Effector memory CD4-positive, alpha-beta T cell (primary cell): ENCODE measurements at regions not wholly inside any gene's neighbourhood (a gene's known extent, or its start where the extent isn't known, plus 50 kb on each side); places are given as distances from the start of the nearest gene placed in this dataset.
"Not testable (repeated sequence)": the region's sequence is repeated elsewhere in the genome, so short reads cannot be mapped to it uniquely, and the experiment has no call there.

Experiments used
- DNase-seq, 3 donors: peaks; one replicate each; pipeline ENCODE4 v3.0.0-alpha.2; 2020
- H3K27ac ChIP-seq: 2 replicates; pipeline ENCODE4 v1.7.0; 2013; ENCODE audit warnings: mild to moderate bottlenecking, low read length, moderate library complexity; ENCODE audit not compliant: insufficient read depth, poor library complexity, severe bottlenecking
- H3K27me3 ChIP-seq: replicated peaks from 2 replicates; pipeline ENCODE4 v1.7.0; 2013; ENCODE audit warnings: mild to moderate bottlenecking, low read length; ENCODE audit not compliant: insufficient read depth, control insufficient read depth, poor library complexity, severe bottlenecking
- H3K36me3 ChIP-seq: 2 replicates; pipeline ENCODE4 v1.7.0; 2013; ENCODE audit warnings: mild to moderate bottlenecking, low read length, moderate library complexity; ENCODE audit not compliant: control insufficient read depth, insufficient read depth
- H3K4me1 ChIP-seq: 2 replicates; pipeline ENCODE4 v1.7.0; 2013; ENCODE audit warnings: low read length, mild to moderate bottlenecking; ENCODE audit not compliant: control insufficient read depth, insufficient read depth, poor library complexity, severe bottlenecking
- H3K4me3 ChIP-seq: 2 replicates; pipeline ENCODE4 v1.7.0; 2013; ENCODE audit warnings: low read length, low read depth, mild to moderate bottlenecking; ENCODE audit not compliant: insufficient read depth, poor library complexity, severe bottlenecking
- H3K9me3 ChIP-seq: 2 replicates; pipeline ENCODE4 v1.7.0; 2013; ENCODE audit warnings: mild to moderate bottlenecking, low read length, moderate library complexity; ENCODE audit not compliant: control insufficient read depth

GRCh38 chr3:145681181-145681580 is 479.8 kb downstream of the PLOD2 start:
- DNase-seq, result no peak
- H3K36me3 ChIP-seq, result no peaks in the 10 kb centered on the region
- no peaks in the 10 kb centered on the region for H3K27me3 ChIP-seq
- H3K27ac ChIP-seq, result no peak overlapping the region
- H3K4me1 ChIP-seq, result no peaks in the 10 kb centered on the region
- H3K4me3 ChIP-seq, result no peak overlapping the region
- no peaks in the 10 kb centered on the region for H3K9me3 ChIP-seq

DNA sequence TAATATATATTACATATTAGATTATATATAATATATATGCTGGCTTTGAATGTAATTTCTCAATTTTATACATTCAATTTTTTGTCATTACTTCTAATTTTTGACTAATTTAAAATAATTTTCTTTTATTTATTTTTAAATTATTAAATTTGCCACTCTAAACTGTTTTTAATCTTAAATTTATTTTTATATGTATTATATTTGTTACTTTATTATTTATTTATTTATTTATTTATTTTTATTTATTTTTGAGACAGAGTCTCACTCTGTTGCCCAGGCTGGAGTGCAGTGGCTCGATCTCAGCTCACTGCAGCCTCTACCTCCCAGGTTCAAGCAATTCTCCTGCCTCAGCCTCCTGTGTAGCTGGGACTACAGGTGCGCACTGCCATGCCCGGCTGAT is 473.0 kb downstream of the PLOD2 start:
- H3K4me1 ChIP-seq, H3K27me3 ChIP-seq, DNase-seq, H3K9me3 ChIP-seq, H3K36me3 ChIP-seq, H3K4me3 ChIP-seq, H3K27ac ChIP-seq: not testable (repeated sequence)

GRCh38 chr3:145692751-145693150 is 468.2 kb downstream of the PLOD2 start:
- Histone ChIP-seq H3K27me3 (no peaks in the 10 kb centered on the region), H3K27ac (no peak overlapping the region), H3K36me3 (no peaks in the 10 kb centered on the region), H3K9me3 (no peaks in the 10 kb centered on the region), H3K4me3 (no peak overlapping the region), H3K4me1 (no peaks in the 10 kb centered on the region)
- DNase-seq, result no peak

GRCh38 chr3:145696011-145696410 is 465.0 kb downstream of the PLOD2 start:
- no peak overlapping the region for H3K4me3 ChIP-seq
- no peak overlapping the region for H3K27ac ChIP-seq
- no peaks in the 10 kb centered on the region for H3K9me3 ChIP-seq
- no peaks in the 10 kb centered on the region for H3K27me3 ChIP-seq
- no peaks in the 10 kb centered on the region for H3K4me1 ChIP-seq
- no peak for DNase-seq
- no peaks in the 10 kb centered on the region for H3K36me3 ChIP-seq

DNA sequence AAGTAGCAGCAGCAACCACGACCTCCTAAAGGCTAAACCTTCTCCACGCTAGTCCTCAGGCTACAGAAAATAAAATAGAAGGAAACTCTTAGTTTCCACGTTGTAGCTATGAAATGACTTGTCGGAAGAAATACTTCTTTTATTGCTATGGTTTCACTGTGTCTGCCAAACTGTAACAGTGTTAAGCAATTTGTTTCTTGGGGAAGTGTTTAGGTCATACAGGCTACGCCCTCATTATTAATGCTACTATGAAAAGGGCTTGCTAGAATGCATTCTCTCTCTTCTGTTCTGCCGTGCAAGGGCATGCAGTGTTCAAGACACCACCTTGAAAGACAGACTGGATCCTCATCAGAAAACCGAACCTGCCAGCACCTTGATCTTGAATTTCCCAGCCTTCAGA is 462.7 kb downstream of the PLOD2 start:
- no peak overlapping the region for H3K27ac ChIP-seq
- no peaks in the 10 kb centered on the region for H3K9me3 ChIP-seq
- no peaks in the 10 kb centered on the region for H3K27me3 ChIP-seq
- DNase-seq, result no peak
- H3K36me3 ChIP-seq, result no peaks in the 10 kb centered on the region
- H3K4me1 ChIP-seq, result no peaks in the 10 kb centered on the region
- H3K4me3 ChIP-seq, result no peak overlapping the region

DNA sequence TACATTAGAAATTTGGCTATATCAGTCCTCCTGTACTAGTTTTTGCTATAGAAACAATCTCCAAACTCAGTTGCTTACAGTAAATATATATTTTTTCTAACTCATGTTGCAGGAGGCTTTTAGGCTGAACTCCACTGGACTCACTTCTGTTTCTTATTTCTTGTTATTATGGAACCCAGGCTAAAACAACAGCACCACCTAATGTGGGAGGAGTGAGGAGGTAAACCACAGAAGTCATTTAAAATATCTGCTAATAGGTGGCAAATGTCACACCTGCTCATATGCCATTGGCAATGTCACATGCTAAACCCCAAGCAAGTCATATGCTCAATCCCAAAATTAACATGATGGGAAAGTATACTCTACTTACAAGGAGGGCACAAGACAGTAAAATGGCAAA is 462.2 kb downstream of the PLOD2 start:
- no peaks in the 10 kb centered on the region for H3K9me3 ChIP-seq
- no peaks in the 10 kb centered on the region for H3K36me3 ChIP-seq
- H3K4me3 ChIP-seq, result no peak overlapping the region
- no peak overlapping the region for H3K27ac ChIP-seq
- no peaks in the 10 kb centered on the region for H3K27me3 ChIP-seq
- no peak for DNase-seq
- no peaks in the 10 kb centered on the region for H3K4me1 ChIP-seq

DNA sequence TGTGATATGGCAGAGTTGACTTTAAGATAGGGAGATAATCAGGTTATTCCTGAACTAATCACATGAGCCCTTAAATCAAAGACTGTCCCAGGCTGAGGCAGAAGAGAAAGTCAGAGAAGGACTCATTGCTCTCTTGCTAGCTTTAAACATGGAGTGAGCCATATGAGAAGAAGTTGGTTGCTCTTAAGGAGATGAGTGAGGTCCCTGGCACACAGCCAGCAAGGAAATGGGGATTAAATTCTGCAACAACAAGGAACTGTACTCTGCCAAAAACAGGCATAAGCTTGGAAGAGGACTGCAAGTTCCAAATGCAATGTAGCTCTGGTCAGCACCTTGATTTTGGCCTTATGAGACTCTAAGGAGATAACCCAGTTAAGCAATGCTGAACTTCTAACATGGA is 457.0 kb downstream of the PLOD2 start:
- Histone ChIP-seq H3K27ac (no peak overlapping the region), H3K36me3 (no peaks in the 10 kb centered on the region), H3K4me3 (no peak overlapping the region), H3K4me1 (no peaks in the 10 kb centered on the region), H3K27me3 (no peaks in the 10 kb centered on the region), H3K9me3 (no peaks in the 10 kb centered on the region)
- DNase-seq, result no peak

- H3K4me1 ChIP-seq, H3K9me3 ChIP-seq, H3K27ac ChIP-seq: not testable (repeated sequence)
These were observed 451.2 kb downstream of the PLOD2 start for GRCh38 chr3:145709779-145710178.

GRCh38 chr3:145716519-145716918 is 444.5 kb downstream of the PLOD2 start:
- H3K27ac ChIP-seq, result no peak overlapping the region
- H3K9me3 ChIP-seq, result no peaks in the 10 kb centered on the region
- no peak for DNase-seq
- no peaks in the 10 kb centered on the region for H3K27me3 ChIP-seq
- H3K36me3 ChIP-seq, result no peaks in the 10 kb centered on the region
- H3K4me3 ChIP-seq, result no peak overlapping the region
- no peaks in the 10 kb centered on the region for H3K4me1 ChIP-seq

More at GRCh38 chr3:145709779-145710178, 451.2 kb downstream of the PLOD2 start:
- H3K36me3 ChIP-seq, H3K4me3 ChIP-seq, DNase-seq, H3K27me3 ChIP-seq: not testable (repeated sequence)

- Histone ChIP-seq H3K36me3 (no peaks in the 10 kb centered on the region), H3K4me3 (no peak overlapping the region), H3K27me3 (no peaks in the 10 kb centered on the region), H3K9me3 (no peaks in the 10 kb centered on the region), H3K27ac (no peak overlapping the region), H3K4me1 (no peaks in the 10 kb centered on the region)
- DNase-seq, result no peak
These were observed 441.9 kb downstream of the PLOD2 start for GRCh38 chr3:145719114-145719513.

DNA sequence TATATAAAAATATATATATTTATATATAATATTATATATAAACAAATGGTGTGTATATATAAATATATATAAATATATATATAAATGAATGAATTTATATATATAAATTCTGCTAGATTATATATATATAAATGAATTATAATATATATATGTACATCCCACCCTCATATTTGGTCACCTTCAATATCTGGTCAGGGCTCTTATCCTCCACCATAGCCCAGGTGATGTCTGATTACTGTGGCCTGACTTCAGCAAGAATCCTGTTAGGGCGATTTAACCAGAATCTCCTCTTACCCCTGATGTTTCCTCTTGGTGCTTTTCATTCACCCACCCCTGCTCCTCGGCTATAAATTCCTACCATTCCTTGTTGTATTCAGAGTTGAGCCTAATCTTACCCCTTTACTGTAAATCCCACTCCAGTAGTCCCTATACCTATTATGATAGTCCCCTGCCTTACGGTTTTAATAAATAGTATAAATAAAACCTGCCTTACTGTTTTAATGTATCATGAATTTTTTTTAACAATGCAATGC is 439.6 kb downstream of the PLOD2 start:
- DNase-seq, result no peak
- no peaks in the 10 kb centered on the region for H3K9me3 ChIP-seq
- H3K36me3 ChIP-seq, result no peaks in the 10 kb centered on the region
- no peaks in the 10 kb centered on the region for H3K4me1 ChIP-seq
- no peak overlapping the region for H3K4me3 ChIP-seq
- no peaks in the 10 kb centered on the region for H3K27me3 ChIP-seq
- H3K27ac ChIP-seq, result no peak overlapping the region
